T-cell (primary cell): ENCODE measurements at regions not wholly inside any gene's neighbourhood (a gene's known extent, or its start where the extent isn't known, plus 50 kb on each side); places are given as distances from the start of the nearest gene placed in this dataset.
"Not testable (repeated sequence)": the region's sequence is repeated elsewhere in the genome, so short reads cannot be mapped to it uniquely, and the experiment has no call there.

Source experiments
- ATAC-seq, 4 experiments: fragments of 200-7000 bp in 3 of 4; fragments of 150-1000 bp in 1 of 4; cut with Tn5 transposase; replicated peaks in 1 of 4; 1 replicate in 3 of 4; 2 replicates in 1 of 4; pipeline ENCODE4 v1.10.0; 2021; ENCODE audit warnings: moderate library complexity in 3 of 4, mild to moderate bottlenecking in 2 of 4, moderate number of reproducible peaks in 1 of 4
- CTCF ChIA-PET, 2 donors: fragments of 300-600 bp; sonication (Branson Sonifier 250); formaldehyde crosslinking; loops; one replicate each; lab custom pipeline; 2022; ENCODE audit warnings: antibody characterized with exemption in 2 of 2; lab: Charles Lee
- POLR2A ChIA-PET, 2 donors: fragments of 300-600 bp; sonication (Branson Sonifier 250); formaldehyde crosslinking; loops; one replicate each; lab custom pipeline; 2022; ENCODE audit warnings: antibody characterized with exemption in 2 of 2; lab: Charles Lee
- DNase-seq, 35 experiments: peaks; one replicate each; pipeline versions ENCODE4 v3.0.0 to v3.0.0-alpha.2; 2013 to 2023
- H3K27ac ChIP-seq: one replicate; pipeline ENCODE4 v1.5.1; 2013; ENCODE audit warnings: low read length
- H3K27me3 ChIP-seq, 2 experiments: replicated peaks in 1 of 2; 1 replicate in 1 of 2; 2 replicates in 1 of 2; pipeline versions ENCODE4 v1.6.1 to v1.7.0; 2013; ENCODE audit warnings: low read length in 1 of 2, mixed read lengths in 1 of 2; ENCODE audit not compliant: control insufficient read depth in 2 of 2, insufficient read depth in 2 of 2; ENCODE audit errors: extremely low read depth in 1 of 2
- H3K36me3 ChIP-seq, 2 donors: 1 replicate in 1 of 2; 2 replicates in 1 of 2; pipeline versions ENCODE4 v1.6.1 to v1.7.0; 2013; ENCODE audit warnings: low read length in 1 of 2; ENCODE audit not compliant: control insufficient read depth in 2 of 2, insufficient read depth in 1 of 2; ENCODE audit errors: extremely low read depth in 1 of 2
- H3K4me1 ChIP-seq, 2 experiments: 1 replicate in 1 of 2; 2 replicates in 1 of 2; pipeline versions ENCODE4 v1.6.1 to v1.7.0; 2013; ENCODE audit warnings: low read length in 2 of 2, mixed read lengths in 1 of 2; ENCODE audit not compliant: insufficient read depth in 2 of 2, control insufficient read depth in 1 of 2; ENCODE audit errors: extremely low read depth in 1 of 2
- H3K4me3 ChIP-seq, 2 donors: 1 replicate in 1 of 2; 2 replicates in 1 of 2; pipeline versions ENCODE4 v1.5.1 to v1.7.0; 2013; ENCODE audit warnings: mild to moderate bottlenecking in 2 of 2, low read length in 1 of 2, moderate library complexity in 1 of 2; ENCODE audit not compliant: control insufficient read depth in 1 of 2; ENCODE audit errors: extremely low read depth in 1 of 2
- H3K9me3 ChIP-seq: 2 replicates; pipeline ENCODE4 v1.7.0; 2013
- H3K27ac Mint-ChIP-seq, 2 donors: one replicate each; pipeline ENCODE4 v1.8.0; 2020 to 2021; ENCODE audit warnings: mild to moderate bottlenecking in 2 of 2, mixed read lengths in 2 of 2
- H3K27me3 Mint-ChIP-seq, 2 donors: one replicate each; pipeline ENCODE4 v1.8.0; 2021 to 2022; ENCODE audit warnings: mixed read lengths in 2 of 2
- H3K36me3 Mint-ChIP-seq: one replicate; pipeline ENCODE4 v1.8.0; 2021; ENCODE audit warnings: mixed read lengths
- H3K4me1 Mint-ChIP-seq, 3 donors: one replicate each; pipeline ENCODE4 v1.8.0; 2020 to 2022; ENCODE audit warnings: mixed read lengths in 3 of 3, mild to moderate bottlenecking in 1 of 3
- H3K4me3 Mint-ChIP-seq, 3 donors: one replicate each; pipeline ENCODE4 v1.8.0; 2020 to 2022; ENCODE audit warnings: mild to moderate bottlenecking in 3 of 3, mixed read lengths in 3 of 3, moderate library complexity in 3 of 3
- H3K9me3 Mint-ChIP-seq, 3 donors: one replicate each; pipeline ENCODE4 v1.8.0; 2020 to 2022; ENCODE audit warnings: mixed read lengths in 3 of 3
- WGBS: methylation state at CpG from one replicate; pipeline ENCODE4 v1.1.5; 2013; ENCODE audit warnings: missing lambda C conversion rate; ENCODE audit not compliant: insufficient coverage; 5-methylcytosine and 5-hydroxymethylcytosine counted together

DNA sequence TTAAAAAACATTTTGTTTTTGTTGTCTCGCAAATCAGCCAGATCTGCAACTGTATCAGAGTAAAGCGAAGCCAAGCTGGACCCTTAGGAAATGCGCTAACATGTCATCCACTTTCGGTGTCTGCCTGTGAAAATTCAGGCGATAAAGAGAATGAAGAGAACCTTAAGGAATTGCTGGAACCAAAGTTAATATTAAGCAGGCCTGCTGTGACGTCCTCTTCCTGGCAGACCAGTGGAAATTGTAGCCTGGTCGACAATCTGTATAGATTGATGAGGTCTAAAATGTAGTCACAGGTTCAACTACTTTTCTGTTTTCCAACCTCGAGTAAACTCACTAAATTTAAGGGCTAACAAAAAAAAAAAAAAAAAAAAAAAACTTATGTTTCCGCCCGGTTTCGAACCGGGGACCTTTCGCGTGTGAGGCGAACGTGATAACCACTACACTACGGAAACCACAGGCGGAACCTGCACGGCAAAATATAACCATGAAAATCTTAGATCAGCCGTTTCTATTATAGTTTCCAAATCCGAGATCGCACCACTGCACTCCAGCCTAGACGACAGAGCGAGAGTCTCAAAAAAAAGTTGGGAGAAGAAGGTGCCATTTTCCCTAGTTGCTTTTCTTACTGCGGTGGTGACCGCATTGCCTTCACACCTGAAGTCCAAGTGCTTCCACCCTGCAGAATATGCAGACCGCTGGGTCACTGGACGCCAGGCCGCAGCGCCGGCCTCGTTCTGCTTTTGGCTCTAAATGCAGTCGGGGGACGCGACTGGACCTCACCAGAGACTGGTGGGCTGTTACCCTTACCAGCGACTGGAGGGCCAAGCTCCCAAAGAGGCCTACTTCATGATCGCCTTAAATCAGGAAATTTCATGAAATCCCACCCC, 131.0 kb downstream of the PPIAL4A start:
- H3K27me3 ChIP-seq, H3K36me3 Mint-ChIP-seq, ATAC-seq, H3K36me3 ChIP-seq, H3K27me3 Mint-ChIP-seq, H3K4me3 ChIP-seq, H3K27ac Mint-ChIP-seq, H3K4me1 Mint-ChIP-seq, H3K27ac ChIP-seq, H3K4me1 ChIP-seq, CTCF ChIA-PET, H3K9me3 Mint-ChIP-seq, POLR2A ChIA-PET, H3K9me3 ChIP-seq: not testable (repeated sequence)
- H3K4me3 Mint-ChIP-seq = peak overlapping the region in 2 of 3 donors; percentile 9 to 13
- WGBS = no CpG with 5 or more reads among the region's 37 CpGs
- DNase-seq = peak in 10 of 35 experiments; percentile 4 to 52 (median 14)

GRCh38 chr1:121021716-121022115, 132.1 kb downstream of the PPIAL4A start:
- H3K4me3 ChIP-seq, CTCF ChIA-PET, H3K9me3 ChIP-seq, DNase-seq, POLR2A ChIA-PET, H3K27me3 ChIP-seq, H3K27ac Mint-ChIP-seq, H3K4me3 Mint-ChIP-seq, H3K4me1 ChIP-seq, H3K27me3 Mint-ChIP-seq, ATAC-seq, H3K36me3 ChIP-seq, H3K36me3 Mint-ChIP-seq, H3K4me1 Mint-ChIP-seq, H3K9me3 Mint-ChIP-seq, H3K27ac ChIP-seq: not testable (repeated sequence)
- WGBS = no CpG with 5 or more reads among the region's 6 CpGs

DNA sequence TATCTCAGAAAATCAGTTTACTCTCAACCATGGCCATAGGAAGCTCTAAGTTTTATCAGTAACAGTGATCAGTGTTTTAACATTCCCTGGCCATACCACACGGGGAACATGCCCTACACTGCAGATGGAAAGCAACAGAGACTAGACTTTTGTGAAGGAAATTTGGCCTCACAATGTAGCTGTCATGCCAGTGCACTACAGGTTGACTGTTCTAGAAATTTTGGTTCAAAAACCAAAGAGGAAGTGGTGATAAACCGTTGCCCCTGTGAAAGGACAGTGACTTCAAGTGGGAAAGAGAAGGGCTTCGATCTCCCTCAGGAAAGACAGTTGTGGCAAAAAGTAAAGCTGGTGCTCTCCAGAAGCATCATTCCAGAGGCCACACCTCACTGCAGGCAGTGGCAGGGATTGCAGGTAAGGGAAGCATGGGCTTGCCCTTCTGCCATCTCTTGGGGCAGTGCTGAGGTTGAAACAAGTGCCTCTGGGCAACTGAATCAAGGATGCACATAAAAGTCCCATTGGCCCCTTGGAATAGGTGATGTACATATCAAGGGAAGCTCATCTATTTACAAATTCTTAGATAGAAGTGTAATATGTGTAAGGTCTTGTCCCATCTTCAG, 143.4 kb downstream of the PPIAL4A start:
- CTCF ChIA-PET, H3K27ac Mint-ChIP-seq, H3K4me1 ChIP-seq, H3K27me3 Mint-ChIP-seq, DNase-seq, H3K27ac ChIP-seq, H3K36me3 Mint-ChIP-seq, H3K27me3 ChIP-seq, H3K36me3 ChIP-seq, POLR2A ChIA-PET, H3K4me3 Mint-ChIP-seq, H3K9me3 ChIP-seq, H3K4me3 ChIP-seq, H3K9me3 Mint-ChIP-seq, H3K4me1 Mint-ChIP-seq: not testable (repeated sequence)
- no CpG with 5 or more reads among the region's 3 CpGs for WGBS
- ATAC-seq = peak in 1 of 4 experiments; percentile 23

- CTCF ChIA-PET, ATAC-seq, H3K27ac Mint-ChIP-seq, H3K9me3 ChIP-seq, H3K27me3 ChIP-seq, POLR2A ChIA-PET, H3K36me3 ChIP-seq, H3K36me3 Mint-ChIP-seq, H3K4me3 ChIP-seq, H3K4me1 ChIP-seq, H3K9me3 Mint-ChIP-seq, H3K27me3 Mint-ChIP-seq, H3K27ac ChIP-seq, H3K4me3 Mint-ChIP-seq, DNase-seq, H3K4me1 Mint-ChIP-seq: not testable (repeated sequence)
- no CpG with 5 or more reads among the region's 4 CpGs for WGBS
These were observed 147.2 kb downstream of the PPIAL4A start for GRCh38 chr1:121036792-121037191.

DNA sequence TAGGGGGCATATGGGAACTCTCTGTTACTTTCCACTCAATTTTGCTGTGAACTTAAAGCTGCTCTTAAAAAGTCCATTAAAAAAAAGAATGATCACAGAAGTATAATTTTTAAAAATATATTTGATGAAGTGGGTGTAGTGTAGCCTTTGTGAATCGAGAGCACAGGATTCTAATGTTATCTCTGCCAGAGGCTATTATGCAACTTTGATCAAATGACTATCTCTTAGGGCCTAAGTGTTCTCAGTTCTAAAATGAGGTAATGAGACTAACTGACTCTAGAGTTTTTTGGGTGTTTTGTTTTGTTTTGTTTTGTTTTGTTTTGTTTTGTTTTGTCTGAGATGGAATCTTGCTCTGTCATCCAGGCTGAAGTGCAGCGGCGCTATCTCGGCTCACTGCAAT, 143.2 kb downstream of the FAM72B start:
- POLR2A ChIA-PET = not testable (repeated sequence)
- no CpG with 5 or more reads among the region's 4 CpGs for WGBS

GRCh38 chr1:121041497-121041896, 142.6 kb downstream of the FAM72B start:
- H3K27ac ChIP-seq, H3K4me1 ChIP-seq, H3K36me3 ChIP-seq, H3K9me3 Mint-ChIP-seq, H3K4me3 Mint-ChIP-seq, H3K4me1 Mint-ChIP-seq, H3K27me3 Mint-ChIP-seq, CTCF ChIA-PET, H3K27me3 ChIP-seq, ATAC-seq, H3K36me3 Mint-ChIP-seq, POLR2A ChIA-PET, H3K27ac Mint-ChIP-seq, DNase-seq, H3K4me3 ChIP-seq, H3K9me3 ChIP-seq: not testable (repeated sequence)
- WGBS = no CpG with 5 or more reads among the region's 3 CpGs

More for the DNA sequence above, 143.2 kb downstream of the FAM72B start:
- H3K4me1 Mint-ChIP-seq, H3K4me3 Mint-ChIP-seq, CTCF ChIA-PET, H3K9me3 Mint-ChIP-seq, DNase-seq, H3K4me3 ChIP-seq, H3K36me3 Mint-ChIP-seq, H3K27ac ChIP-seq, H3K4me1 ChIP-seq, H3K9me3 ChIP-seq, H3K27me3 ChIP-seq, H3K36me3 ChIP-seq, H3K27me3 Mint-ChIP-seq, H3K27ac Mint-ChIP-seq, ATAC-seq: not testable (repeated sequence)
